NCI-H748 treated with DMSO at 0.1 percent for 48 hours (cell line): ENCODE measurements at regions not wholly inside any gene's neighbourhood (a gene's known extent, or its start where the extent isn't known, plus 50 kb on each side); places are given as distances from the start of the nearest gene placed in this dataset.
"Not testable (repeated sequence)": the region's sequence is repeated elsewhere in the genome, so short reads cannot be mapped to it uniquely, and the experiment has no call there.

Experiments
- DNase-seq: peaks from one replicate; lab custom pipeline; 2025; lab: John Stamatoyannopoulos, UW

DNA sequence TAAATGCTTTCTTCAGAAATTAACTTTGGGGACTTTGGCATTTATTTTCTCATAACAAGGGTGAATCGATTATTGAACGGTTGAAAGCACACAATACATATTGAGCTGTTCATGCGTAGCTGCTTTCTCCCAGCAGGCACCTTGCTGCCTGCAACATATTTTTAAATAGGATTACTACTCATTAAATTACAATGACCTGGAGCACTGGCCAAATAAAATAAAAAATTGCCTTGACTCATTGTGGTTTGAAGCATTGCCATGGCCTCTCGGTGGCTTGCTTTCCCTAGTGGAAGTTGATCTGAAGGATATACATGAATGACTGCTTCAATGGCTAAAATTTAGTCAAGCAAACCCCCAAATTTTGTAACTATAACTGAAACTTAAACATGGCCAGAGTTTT is 181.6 kb upstream of the NUDT12 start:
- DNase-seq: no peak

DNA sequence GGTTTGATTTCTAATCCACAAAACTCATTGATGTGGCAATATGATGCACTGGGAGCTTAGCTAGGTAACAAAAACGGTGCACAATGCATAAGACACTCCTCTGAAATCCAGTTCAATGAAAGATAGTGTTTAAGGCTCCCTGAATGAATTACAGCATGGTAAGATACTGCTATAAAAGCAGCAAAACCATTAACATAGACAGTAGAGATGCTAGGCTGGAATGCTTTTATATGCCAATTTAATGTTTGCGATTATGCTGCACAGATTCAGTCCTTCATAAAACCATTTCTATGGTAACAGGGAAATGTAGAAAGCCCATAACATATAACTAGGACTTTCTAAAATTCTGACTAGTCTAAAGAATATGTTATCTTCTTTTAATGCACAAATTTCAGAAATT is 180.8 kb upstream of the NUDT12 start:
- no peak for DNase-seq

DNA sequence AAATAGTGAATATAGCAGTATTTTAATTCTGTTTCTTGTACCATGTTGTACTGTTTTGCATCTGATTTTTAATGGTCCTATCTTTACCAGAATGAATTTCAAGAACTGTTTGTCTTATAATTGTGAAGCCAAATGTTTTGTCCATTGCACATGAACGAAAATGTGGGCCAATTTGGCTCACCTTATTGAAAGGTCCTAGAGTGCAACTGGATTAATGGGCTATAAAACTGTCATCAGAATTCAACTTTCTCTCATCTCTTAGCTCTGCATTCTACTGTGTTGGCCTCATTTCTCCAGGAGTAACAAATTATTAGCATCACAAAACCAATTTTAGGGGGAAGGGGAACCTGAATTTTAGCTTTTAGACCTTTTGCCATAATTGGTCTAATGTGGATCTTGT is 179.4 kb upstream of the NUDT12 start:
- DNase-seq: no peak

DNA sequence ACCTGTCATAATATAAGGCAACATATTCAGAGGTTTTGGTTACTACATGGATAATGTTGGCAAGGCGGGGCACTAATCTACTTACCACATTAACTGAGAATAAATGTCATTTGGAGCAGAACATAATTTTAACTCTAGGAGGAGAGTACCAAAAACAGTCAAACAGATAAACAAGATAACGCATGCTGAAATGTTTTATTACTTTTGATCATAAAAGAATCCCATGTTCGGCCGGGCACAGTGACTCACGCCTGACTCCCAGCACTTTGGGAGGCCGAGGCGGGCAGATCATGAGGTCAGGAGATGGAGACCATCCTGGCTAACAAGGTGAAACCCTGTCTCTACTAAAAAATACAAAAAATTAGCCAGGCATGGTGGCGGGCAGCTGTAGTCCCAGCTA is 173.8 kb upstream of the NUDT12 start:
- not testable (repeated sequence) for DNase-seq

DNA sequence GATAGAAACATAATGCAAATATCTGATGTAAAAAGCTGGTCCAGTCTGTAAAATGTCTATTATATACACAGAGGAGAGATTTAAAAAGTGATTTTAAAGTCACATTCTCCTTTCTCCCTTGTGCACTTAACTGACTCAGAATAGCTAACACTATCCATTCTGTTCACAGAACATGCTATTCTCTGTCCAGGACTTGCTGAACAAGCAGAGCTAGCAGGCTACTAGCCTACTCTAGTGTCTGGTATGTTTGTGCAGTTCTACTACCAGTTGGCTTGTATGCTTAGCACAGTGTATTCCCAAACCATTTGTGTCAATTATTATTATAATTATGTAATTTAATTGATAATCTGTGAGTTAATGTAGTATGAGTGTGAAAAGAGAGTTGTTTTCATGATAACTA is 161.7 kb upstream of the NUDT12 start:
- DNase-seq: no peak

DNA sequence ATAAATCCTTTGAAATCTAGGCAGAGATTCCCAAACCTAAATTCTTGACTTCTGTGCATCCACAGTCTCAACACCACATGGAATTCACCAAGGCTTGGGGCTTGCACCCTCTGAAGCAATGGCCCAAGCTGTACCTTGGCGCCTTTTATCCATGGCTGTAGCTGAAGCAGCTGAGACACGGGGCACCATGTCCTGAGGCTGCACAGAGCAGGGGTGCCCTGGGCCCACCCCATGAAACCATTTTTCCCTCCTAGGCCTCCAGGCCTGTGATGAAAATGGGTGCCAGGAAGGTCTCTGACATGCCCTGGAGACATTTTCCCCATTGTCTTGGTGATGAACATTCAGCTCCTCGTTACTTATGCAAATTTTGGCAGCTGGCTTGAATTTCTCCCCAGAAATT is 158.6 kb upstream of the NUDT12 start:
- DNase-seq: no peak

DNA sequence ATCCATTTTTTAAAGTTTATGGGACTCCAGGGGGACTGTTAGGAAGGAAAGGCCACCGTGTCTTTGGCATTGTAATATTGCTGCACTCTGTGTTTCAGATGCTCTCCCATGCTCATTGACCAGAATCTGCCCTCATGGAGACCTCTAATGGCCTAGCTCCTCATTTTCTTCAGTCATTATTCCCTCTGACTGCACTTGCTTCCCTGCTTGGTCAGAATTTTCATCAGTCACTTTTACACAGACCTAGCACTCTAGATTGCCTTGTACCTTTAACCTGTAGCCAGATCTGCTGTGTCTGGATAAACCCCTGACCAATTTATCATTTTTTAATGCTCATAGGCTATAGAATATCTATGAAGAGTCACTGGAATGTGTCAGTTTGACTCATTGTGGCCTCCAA is 155.5 kb upstream of the NUDT12 start:
- no peak for DNase-seq

DNA sequence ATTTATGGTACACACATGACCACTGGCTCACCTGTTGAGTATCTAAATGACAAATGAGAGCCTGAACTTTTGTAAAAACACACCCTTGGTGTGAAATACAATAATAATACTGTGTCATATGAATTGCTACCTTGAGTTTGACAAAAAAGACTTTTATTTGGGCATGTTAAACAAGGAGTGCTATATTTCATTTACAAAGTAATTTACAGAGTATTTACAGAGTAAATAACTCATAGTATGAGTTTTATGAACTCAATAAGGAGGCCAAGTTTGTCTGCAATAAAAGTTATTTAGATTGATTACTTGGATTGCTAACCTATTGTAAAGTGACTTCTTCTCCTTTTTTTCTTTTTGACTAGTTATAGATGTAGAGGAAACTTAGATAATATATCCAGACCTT is 146.0 kb upstream of the NUDT12 start:
- DNase-seq: no peak

DNA sequence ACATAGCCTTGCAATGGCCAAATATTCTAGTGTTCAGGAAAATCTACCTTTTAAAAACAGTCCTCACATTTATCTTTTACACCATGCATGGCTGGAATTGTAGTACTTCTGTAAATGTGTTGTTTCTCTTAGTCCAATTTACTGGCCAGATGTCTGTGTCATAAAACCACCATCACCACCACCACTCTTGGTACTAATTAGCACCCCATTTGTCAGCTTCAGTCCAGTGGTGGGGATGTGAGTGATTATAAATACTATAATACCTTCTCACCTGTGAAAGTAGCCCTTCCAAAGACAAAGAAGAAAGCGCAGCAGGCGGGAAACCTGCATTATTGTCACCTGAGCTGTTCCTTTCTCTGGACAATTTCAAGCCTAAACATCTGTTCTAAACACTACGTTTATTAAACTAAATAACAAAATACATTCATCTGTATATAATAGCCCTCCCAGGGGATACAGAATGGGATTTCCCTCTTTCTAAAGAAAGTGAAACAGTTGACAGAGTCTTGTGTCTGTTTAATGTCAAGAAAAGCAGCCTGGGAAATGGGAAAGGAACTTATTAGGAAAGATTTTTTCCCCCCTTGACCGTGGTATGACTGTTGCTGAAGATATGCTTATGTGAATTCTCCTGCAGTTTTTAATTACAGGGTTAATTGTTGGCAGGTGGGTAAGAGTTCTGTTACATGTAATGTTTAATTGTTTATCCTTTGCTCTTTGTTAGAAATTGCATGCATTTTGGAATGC is 144.5 kb upstream of the NUDT12 start:
- peak; percentile 54 for DNase-seq

DNA sequence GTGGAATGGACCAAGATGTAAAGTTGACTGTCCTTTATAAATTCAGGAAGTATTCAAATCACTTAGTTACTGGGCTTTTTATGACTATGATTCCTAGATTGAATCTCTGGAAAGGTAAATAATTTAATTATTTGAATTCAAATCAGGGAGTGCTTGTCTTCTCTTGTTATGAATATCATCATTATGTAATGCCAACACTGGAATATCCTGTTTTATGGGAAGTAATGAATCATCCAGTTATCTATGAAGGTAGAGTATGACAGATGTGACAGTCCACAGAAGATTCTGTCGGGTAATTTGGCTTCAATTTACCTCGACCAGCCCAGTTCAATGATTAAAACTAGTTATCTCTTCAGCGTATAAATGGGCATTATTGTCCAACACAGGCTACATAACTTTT is 141.0 kb upstream of the NUDT12 start:
- DNase-seq: no peak

DNA sequence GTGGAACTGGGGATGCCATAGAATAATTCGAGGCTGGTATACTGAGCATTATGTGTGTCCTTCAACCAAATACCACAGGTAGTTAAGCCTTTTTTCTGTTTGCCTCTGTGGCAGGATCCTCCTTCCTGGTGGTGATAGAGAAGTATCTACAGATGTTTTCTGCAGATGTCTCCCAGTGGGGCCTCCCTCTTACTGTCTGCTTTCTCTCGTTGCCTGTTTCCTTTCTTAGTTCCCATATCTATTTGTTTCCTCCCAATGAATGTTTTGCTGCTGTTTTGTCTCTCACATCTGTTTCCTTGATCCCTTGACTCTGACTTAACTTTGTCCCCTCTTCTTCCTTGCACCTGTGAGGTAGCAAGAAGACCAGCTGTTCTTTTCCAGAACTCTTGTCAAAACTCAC is 130.9 kb upstream of the NUDT12 start:
- DNase-seq: no peak

DNA sequence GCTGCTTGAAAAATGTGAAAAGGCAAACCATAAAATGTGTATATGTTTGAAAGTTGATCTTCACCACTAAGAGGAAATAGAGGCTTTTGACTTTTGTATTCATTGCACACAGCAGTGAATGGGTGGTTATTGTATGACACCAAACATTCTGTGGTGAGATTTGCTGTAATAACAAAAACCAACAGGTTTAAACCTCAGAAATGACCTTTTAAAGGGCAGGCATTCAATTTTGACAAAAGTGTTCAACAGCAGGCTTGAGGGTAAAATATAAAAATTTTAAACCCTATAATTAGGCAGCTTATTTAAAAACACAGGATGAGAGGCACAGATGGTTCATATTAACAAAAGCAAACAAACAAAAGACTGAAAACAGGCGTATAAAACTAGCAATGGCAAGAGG is 128.1 kb upstream of the NUDT12 start:
- DNase-seq: peak; percentile 90

DNA sequence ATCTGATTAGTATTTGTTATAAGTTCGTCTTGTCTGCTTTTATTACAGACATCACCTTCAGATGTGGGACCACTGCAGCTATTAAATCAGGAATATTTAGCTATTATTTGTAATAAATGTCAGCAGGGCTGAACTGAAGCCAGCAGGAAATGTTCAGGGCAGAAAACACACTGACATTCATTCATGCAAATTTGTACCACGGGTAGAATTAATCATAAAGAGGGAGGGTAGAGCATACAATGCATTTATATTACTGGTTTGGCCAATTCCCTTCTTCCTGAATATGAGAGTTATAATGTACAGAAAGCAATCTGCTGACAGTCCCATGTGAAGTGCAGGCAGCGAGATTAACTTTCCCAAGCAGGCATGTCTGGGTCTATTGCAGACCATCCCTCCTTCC is 117.3 kb upstream of the NUDT12 start:
- no peak for DNase-seq

DNA sequence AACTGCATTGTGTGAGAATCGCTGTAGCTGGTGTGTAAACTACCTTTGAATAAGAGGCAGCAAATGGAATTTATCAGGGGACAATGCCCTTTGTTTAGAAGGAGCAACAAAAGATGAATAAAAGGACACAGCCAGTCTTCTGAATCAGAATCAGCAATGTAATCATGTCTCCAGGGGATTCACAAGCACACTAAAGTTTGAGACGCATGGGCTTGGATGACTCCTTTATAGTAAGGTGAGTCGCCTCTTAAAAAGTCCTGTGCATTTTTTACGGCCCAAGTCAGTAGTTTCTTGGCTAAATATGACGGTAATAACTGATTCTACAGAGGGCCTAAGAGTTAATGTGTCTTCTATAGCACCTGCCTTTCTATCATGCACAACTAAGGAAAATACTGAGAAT is 113.6 kb upstream of the NUDT12 start:
- DNase-seq: not testable (repeated sequence)

DNA sequence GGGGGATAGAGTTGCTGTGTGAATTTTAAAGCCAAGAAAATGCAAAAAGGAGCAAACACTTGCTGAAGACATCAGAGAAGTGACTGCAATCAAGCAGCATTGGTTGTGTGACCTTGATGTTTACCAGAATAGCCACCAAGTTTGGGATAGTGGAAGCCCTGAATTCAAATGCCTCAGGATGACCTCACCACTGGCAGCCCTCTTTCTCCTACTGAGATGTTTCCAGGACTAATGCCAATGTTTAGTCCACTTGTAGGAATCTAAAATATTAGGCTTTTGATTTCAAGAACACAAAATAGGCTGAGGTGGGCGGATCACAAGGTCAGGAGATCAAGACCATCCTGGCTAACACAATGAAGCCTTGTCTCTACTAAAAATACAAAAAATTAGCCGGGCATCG is 112.2 kb upstream of the NUDT12 start:
- DNase-seq: peak; percentile 91

DNA sequence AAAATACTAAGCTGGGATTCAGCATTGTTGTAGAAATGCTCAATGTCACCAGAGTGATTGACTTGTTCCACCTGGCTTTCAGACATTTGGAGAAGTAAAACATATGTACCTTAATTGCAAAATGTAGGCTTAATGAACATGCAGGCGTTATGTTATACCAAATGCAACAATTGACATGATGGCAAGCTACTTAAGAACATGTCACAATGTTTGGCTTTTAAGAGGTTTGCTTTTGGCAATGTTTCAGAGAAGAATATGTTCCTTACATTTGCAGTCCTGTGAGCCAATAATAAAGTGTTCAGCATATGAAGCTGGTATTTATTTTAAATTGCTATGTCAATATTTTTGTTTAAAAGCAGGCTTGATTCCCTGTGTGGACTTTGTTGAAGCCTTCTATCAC is 111.7 kb upstream of the NUDT12 start:
- peak; percentile 100 for DNase-seq

DNA sequence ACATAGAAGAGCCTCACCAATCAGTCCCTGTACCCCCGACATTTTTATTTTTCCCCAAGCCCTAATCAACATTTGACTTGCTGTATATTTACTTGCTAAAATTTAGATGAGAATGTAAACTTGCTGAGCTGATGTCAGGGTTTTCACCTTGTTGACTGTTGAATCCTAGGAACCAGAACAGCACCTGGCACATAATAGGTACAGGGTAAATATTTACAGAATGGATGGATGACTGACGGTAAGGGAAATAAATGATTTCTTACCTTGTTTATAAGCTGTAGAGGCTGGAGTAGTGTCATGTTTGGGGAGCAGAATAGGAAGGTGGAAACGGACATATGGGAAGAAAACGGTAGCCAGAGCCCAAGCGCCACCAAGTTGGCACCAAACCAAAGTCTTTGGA is 107.0 kb upstream of the NUDT12 start:
- DNase-seq: peak; percentile 98

DNA sequence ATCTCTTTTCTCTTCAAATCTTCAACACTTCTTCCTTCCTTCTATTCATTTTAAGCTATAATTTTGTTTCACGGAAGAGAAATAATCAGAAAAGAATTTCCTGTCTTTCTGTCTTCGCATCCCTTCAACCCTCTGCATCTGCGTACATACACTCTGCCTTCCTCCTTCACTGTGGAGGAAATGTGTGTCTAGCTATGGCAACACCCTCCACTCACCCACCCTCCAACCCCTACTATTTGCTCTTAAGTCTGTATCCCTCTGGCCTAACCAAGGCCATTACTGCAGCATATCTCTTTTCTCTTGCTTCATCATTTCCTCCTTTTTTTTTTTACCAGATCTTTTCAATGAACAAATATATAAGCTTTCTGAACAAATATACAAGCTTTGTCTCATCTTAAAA is 105.7 kb upstream of the NUDT12 start:
- no peak for DNase-seq

DNA sequence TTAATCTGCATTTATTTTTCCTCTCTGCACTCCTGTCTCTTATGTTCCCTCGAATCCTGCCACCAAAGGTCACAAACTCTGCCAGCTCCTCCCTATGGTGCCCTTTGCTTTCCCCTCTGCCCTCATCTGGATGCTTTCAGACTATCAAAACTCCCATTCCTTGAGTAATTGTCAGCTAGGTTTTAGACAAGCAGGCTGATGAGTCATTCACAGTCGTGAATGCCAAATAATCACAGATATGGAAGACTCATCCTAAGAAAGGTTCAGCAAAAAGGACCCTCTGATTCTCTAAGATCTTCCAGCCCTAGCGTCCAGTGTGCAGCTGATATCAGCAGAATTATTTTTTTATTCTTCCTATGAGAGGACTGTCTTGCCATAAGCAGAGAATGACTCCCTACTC is 104.5 kb upstream of the NUDT12 start:
- no peak for DNase-seq

DNA sequence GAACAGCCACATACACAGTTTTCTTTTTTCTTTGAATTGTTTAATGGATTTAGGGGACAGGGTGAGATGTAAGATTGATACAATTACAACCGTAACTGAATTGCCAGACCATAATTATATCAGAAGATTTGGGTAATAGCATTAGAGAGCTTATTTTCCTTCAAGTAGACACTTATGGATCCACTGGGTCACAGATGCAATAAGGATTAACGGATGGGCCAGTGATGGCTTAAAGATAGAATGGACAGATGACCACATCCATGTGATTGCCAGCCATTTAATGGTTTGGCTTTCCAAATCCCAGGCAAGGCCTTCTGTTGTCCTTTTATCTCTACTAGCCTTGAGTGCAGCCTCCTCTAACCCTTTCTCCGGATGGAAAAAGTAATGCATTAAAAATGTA is 94.7 kb upstream of the NUDT12 start:
- no peak for DNase-seq

DNA sequence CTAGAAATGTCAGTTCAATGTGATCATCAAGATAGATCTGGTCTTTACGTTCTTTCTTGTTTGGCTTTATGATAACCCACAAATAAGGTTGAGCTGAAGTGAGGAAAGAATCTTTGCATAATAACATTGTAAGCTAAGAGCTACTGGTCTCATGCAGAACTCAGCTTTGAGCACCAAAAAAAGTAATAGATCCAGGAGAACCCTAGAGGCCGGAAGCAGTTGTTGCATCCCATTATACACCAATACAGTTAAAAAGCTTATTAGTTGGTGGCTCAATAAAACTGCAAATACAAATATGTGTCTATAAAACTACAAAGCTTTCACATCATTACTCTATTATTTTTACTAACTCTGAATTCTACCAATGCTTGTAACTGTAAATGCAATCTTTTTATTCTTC is 85.5 kb upstream of the NUDT12 start:
- DNase-seq: no peak

DNA sequence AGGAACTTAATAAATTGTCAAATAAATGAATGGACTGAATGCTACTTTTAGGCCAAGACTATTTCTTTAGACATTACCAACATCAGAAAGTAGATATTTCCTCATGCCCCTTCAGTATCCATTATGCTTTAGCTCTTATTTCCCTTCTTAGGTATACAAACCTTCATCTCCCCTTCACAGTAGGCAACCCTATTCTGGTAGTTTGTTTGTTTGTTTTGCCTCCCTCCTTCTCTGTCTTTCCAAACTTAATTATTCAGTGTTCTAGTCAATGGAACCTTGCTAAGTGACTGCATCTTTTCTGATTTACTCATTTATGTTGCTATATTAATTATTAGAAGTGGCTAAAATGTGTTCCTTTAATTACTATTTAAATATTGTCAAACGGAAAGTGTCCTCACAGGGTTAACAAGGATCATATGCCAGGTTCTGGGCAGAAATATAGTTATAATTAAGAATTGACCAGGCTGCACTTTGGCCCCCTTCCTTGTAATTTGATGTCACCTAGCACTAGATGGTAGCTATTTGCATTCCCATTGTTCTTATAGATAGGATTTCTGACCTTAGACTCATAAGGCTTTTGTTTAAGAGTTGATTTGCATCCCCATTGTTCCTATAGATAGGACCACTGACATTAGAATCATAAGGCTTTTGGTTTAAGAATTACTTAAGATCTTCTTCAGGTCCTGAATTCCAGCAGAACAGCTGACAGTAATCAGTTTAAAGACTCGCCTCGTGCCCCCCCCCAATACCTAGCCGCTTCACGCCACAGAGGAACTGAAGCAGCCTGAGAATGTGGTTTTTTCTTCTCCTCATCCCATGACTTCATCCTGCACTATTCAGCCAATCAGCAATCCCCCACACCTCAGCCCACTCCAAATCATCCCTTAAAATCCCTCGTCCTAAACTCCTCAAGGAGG is 84.4 kb upstream of the NUDT12 start:
- DNase-seq: no peak

DNA sequence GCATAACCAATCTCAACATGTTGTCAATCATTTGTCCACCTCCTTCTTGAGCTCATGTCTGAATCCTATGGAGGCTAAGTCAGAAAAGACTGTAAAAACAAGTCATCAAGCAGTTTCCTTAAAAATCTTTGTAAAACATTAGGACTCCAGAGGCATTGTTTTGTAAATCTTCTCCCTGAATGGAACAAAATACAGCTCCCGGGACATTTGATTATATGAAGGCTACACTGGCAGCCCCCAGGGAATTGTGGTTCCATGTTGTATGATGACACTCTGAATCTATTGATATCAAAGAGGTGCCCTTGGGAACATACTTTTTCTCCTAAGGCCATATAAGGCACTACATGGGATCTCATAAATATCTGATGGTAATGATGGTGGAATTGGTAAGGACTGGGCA is 83.2 kb upstream of the NUDT12 start:
- DNase-seq: no peak

DNA sequence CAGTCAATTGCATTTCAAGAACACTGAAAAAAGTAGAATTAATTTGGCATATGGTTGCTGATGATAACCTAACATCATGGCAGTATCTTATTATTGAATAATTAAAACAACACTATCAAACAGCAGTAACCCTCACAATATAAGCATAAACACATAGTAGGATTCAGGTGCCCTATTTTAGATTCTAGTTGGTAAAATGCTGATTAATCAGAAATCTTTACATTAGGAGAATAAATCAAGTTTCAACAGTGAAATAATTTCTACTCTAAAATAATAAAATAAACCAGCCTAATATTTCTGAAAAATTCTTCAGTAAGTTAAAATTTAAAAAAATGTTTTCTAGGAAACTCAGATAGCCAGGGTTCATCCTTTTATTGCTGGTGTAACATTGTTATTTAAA is 76.4 kb upstream of the NUDT12 start:
- no peak for DNase-seq
